ENCODE measurements at regions not wholly inside any gene's neighbourhood (a gene's known extent, or its start where the extent isn't known, plus 50 kb on each side); places are given as distances from the start of the nearest gene placed in this dataset.

DNA sequence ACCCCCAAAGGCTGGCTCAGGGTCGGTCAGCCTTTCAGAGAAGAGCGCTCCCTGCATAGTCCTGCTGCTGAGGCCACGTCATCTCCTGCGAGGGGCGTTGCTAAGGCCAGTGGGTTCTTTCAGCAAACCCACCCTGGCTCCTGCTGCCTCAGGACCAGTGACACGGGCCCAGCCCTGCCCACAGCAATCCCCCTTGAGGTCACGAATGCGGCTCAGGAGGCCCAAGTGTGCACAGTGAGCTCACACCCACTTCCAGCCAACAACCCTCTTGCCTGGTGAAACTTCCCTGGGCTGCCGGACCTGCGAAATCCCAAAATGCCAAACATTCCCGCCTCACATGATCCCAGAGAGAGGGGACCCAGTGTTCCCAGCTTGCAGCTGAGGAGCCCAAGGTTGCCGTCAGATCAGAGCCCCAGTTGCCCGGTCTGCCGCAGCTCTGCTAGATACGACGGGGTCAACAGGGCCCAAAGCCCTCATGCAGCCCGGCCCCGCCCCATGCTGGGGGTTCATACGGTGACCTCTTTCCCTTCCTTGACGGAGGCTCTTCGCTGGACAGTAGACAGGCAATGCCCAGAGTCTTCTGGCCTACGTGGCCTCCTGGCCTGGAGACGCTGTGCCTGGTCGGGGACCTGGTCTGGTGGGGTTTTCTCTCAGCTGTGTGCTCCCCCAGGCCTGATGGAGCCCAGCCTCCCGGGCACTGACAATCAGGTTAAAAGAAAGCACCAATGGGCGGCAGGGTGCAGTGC is 116.4 kb upstream of the COL5A1 start:
- Histone ChIP-seq H3K27me3 (ENCODE audit: insufficient read depth, poor library complexity, severe bottlenecking) (no peaks in the 10 kb centered on the region), H3K4me3 (replicated peaks; ENCODE audit: insufficient read depth, low read length) (no peak overlapping the region), H3K27ac (replicated peaks) (no peak overlapping the region)
- DNase-seq (ENCODE audit: low read depth in 1 of 2, low spot score in 1 of 2) = no peak
- TF ChIP-seq, protein P1, sequence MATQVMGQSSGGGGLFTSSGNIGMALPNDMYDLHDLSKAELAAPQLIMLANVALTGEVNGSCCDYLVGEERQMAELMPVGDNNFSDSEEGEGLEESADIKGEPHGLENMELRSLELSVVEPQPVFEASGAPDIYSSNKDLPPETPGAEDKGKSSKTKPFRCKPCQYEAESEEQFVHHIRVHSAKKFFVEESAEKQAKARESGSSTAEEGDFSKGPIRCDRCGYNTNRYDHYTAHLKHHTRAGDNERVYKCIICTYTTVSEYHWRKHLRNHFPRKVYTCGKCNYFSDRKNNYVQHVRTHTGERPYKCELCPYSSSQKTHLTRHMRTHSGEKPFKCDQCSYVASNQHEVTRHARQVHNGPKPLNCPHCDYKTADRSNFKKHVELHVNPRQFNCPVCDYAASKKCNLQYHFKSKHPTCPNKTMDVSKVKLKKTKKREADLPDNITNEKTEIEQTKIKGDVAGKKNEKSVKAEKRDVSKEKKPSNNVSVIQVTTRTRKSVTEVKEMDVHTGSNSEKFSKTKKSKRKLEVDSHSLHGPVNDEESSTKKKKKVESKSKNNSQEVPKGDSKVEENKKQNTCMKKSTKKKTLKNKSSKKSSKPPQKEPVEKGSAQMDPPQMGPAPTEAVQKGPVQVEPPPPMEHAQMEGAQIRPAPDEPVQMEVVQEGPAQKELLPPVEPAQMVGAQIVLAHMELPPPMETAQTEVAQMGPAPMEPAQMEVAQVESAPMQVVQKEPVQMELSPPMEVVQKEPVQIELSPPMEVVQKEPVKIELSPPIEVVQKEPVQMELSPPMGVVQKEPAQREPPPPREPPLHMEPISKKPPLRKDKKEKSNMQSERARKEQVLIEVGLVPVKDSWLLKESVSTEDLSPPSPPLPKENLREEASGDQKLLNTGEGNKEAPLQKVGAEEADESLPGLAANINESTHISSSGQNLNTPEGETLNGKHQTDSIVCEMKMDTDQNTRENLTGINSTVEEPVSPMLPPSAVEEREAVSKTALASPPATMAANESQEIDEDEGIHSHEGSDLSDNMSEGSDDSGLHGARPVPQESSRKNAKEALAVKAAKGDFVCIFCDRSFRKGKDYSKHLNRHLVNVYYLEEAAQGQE (IDR thresholded peaks at IDR 0.05; ENCODE audit: insufficient replicate concordance, low read depth) = no peak
- TF ChIP-seq GABPA (IDR thresholded peaks at IDR 0.05; ENCODE audit: low read depth) (no peak), SPI1 (IDR thresholded peaks at IDR 0.05; ENCODE audit: borderline replicate concordance, low read depth) (no peak), POLR2AphosphoS5 (IDR thresholded peaks at IDR 0.05; ENCODE audit: low read depth) (no peak)
- TF ChIP-seq, protein P2, sequence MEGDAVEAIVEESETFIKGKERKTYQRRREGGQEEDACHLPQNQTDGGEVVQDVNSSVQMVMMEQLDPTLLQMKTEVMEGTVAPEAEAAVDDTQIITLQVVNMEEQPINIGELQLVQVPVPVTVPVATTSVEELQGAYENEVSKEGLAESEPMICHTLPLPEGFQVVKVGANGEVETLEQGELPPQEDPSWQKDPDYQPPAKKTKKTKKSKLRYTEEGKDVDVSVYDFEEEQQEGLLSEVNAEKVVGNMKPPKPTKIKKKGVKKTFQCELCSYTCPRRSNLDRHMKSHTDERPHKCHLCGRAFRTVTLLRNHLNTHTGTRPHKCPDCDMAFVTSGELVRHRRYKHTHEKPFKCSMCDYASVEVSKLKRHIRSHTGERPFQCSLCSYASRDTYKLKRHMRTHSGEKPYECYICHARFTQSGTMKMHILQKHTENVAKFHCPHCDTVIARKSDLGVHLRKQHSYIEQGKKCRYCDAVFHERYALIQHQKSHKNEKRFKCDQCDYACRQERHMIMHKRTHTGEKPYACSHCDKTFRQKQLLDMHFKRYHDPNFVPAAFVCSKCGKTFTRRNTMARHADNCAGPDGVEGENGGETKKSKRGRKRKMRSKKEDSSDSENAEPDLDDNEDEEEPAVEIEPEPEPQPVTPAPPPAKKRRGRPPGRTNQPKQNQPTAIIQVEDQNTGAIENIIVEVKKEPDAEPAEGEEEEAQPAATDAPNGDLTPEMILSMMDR (IDR thresholded peaks at IDR 0.05; ENCODE audit: insufficient read depth, low read length) = no peak

DNA sequence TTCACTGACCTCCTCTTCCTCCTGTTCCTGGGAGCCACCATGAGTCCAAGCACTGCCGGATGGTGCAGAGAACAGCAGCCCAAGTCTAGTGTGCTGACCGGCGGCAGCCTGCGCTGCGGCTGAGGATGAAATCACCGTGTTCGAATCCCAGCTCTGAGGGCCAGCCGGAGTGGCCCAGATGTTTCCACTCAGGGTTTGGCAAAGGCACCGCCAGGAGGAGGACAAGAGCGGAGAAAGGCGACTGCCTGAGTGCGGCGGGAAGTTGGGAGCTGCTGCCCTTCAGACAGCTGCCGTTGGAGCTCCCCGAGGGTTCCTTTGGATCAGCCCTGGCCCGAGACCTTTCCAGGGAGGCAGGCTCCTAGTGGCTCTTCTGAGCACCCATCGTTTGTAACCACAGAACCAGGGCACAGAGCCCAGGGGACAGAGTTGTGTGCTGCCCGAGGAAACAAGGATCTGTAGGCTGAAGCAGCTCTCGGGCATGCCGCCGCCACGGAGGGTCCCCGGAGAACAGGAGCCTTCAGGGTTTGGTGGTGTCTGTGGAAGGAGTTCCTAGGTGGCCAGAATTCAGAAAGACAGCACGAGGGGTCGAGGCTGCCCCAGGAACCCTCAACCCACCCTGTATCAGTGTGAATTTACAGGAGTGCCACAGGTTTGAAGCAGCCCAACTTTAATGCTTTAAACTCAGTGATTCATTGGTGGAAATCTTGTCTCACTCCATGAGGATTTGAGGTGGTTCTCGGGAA is 115.6 kb upstream of the COL5A1 start:
- H3K27me3 ChIP-seq (ENCODE audit: insufficient read depth, poor library complexity, severe bottlenecking) = no peaks in the 10 kb centered on the region
- no peak overlapping the region for H3K4me3 ChIP-seq (replicated peaks; ENCODE audit: insufficient read depth, low read length)
- no peak for DNase-seq (ENCODE audit: low read depth in 1 of 2, low spot score in 1 of 2)
- H3K27ac ChIP-seq (replicated peaks) = no peak overlapping the region
- TF ChIP-seq POLR2AphosphoS5 (IDR thresholded peaks at IDR 0.05; ENCODE audit: low read depth) (no peak), SPI1 (IDR thresholded peaks at IDR 0.05; ENCODE audit: borderline replicate concordance, low read depth) (no peak)
- TF ChIP-seq, protein P1 (IDR thresholded peaks at IDR 0.05; ENCODE audit: insufficient replicate concordance, low read depth) = no peak

DNA sequence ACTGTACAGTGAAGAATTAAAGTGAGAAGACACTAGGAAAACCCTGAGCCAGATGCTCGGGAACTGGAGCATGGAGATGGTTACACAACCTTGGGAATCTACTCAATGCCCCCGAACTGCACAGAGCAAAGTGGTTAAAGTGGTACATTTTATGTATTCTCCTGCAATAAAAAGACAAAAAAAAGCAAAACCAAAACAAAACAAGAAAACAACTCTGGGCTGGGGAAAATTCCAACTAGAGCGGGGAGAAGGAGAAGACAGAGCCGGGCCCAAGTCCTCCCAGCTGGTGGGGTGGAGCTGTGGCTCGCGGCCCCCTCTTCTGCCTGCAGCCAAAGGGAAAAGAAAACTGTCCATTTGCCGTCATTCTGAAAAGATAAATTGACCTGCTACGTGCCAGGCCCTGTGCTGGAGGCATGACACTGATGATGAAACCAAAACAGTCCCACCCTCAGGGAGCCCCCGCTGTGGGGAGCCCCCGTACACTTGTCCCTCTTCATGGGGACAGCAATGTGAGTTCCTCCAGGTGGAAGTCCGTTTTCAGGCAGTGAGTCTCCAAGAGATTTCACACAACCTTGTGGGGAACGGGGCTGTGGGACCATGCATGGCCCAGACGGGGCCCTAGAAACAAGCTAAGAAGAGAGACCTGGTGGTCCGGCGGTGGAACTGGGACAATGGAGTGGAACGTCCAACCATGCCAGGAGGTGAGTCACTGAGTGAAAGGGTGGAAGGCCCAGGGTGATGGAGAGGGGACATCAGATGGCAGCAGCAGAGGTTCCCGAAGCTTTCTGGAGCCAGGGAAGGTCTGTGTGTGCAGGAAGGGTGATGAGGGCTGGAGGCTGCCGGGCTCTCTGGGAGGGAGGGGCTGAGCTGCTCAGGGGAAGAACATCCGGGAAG is 114.8 kb upstream of the COL5A1 start:
- Histone ChIP-seq H3K27me3 (ENCODE audit: insufficient read depth, poor library complexity, severe bottlenecking) (no peaks in the 10 kb centered on the region), H3K4me3 (replicated peaks; ENCODE audit: insufficient read depth, low read length) (no peak overlapping the region), H3K27ac (replicated peaks) (no peak overlapping the region)
- no peak for DNase-seq (ENCODE audit: low read depth in 1 of 2, low spot score in 1 of 2)
- TF ChIP-seq GABPA (IDR thresholded peaks at IDR 0.05; ENCODE audit: low read depth) = no peak
- TF ChIP-seq, protein P1 (IDR thresholded peaks at IDR 0.05; ENCODE audit: insufficient replicate concordance, low read depth) = no peak
- TF ChIP-seq, protein P2 (IDR thresholded peaks at IDR 0.05; ENCODE audit: insufficient read depth, low read length) = no peak
- TF ChIP-seq SPI1 (IDR thresholded peaks at IDR 0.05; ENCODE audit: borderline replicate concordance, low read depth) = no peak
- no peak for TF ChIP-seq POLR2AphosphoS5 (IDR thresholded peaks at IDR 0.05; ENCODE audit: low read depth)

All from HL-60 (cell line).